ENCODE measurements at regions not wholly inside any gene's neighbourhood (a gene's known extent, or its start where the extent isn't known, plus 50 kb on each side); places are given as distances from the start of the nearest gene placed in this dataset.

DNA sequence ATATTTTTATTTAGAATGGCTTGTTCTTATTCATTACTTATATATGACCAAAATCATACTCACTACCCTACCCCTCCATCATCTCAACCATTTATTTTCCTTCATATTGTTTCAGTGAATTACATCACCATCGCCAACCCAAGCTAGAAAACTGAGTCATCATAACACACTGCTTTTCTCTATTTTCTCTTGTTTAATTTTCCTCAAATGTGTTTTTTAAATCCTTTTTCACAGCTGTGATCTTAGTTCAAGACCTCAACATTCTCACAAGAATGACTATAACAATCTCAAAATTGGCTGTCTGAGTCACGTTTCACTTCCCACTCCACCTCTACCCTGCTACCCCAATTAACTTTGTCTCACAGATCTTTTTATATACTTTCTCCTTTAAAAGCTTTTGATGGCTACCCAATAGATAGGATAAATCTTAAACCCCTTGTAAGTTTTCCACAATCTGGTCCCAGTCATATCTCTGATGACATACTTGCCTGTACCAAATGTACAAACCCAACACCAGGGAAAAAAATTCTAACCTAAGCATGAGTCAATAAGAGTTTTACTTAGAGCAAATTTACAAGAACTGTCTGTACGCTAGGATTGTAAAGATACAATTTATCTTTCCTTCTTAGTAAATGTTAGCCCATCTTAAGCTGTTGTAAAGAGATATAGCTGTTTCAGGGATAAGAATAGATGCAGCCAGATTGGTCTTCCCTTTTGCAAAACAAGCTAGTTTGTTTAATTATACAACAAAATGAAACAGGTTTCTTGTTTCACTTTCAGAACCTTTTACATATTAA, 635.1 kb upstream of the SLC39A10 start:
- intact Hi-C loops (cut with DNase I), result no loop called here
- ATAC-seq, result no peak
- no peaks in the 10 kb centered on the region for H3K27me3 ChIP-seq
- no peaks in the 10 kb centered on the region for H3K4me1 ChIP-seq
- DNase-seq, result no peak
- no peak overlapping the region for H3K4me3 ChIP-seq
- no peaks in the 10 kb centered on the region for H3K36me3 ChIP-seq
- TF ChIP-seq, protein P1, sequence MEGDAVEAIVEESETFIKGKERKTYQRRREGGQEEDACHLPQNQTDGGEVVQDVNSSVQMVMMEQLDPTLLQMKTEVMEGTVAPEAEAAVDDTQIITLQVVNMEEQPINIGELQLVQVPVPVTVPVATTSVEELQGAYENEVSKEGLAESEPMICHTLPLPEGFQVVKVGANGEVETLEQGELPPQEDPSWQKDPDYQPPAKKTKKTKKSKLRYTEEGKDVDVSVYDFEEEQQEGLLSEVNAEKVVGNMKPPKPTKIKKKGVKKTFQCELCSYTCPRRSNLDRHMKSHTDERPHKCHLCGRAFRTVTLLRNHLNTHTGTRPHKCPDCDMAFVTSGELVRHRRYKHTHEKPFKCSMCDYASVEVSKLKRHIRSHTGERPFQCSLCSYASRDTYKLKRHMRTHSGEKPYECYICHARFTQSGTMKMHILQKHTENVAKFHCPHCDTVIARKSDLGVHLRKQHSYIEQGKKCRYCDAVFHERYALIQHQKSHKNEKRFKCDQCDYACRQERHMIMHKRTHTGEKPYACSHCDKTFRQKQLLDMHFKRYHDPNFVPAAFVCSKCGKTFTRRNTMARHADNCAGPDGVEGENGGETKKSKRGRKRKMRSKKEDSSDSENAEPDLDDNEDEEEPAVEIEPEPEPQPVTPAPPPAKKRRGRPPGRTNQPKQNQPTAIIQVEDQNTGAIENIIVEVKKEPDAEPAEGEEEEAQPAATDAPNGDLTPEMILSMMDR (IDR thresholded peaks at IDR 0.05), result no peak
- no peak overlapping the region for H3K27ac ChIP-seq
- H3K9me3 ChIP-seq, result no peaks in the 10 kb centered on the region

DNA sequence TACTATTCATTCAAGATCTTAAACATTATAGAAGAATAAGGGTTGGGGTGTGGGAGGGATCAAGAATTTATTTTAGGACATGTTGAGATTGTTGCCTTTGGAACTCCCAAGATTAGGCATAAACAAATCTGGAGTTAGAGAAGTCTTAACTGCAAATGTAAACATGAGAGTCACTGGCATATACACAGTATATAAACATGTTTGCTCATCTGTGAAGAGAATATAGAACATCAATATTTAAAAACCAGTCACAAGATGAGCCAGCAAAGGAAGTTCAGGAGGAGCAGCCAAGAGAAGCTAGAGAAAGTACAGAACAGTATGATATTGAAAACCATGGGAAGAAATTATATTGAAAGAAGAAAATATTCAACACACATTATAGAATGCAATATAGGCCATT, 638.6 kb upstream of the SLC39A10 start:
- DNase-seq (no peak), ATAC-seq (no peak)
- no peak overlapping the region for H3K4me3 ChIP-seq
- H3K27me3 ChIP-seq, result no peaks in the 10 kb centered on the region
- no peak overlapping the region for H3K27ac ChIP-seq
- no peaks in the 10 kb centered on the region for H3K4me1 ChIP-seq
- intact Hi-C loops (cut with DNase I), result no loop called here
- no peaks in the 10 kb centered on the region for H3K9me3 ChIP-seq
- no peaks in the 10 kb centered on the region for H3K36me3 ChIP-seq
- TF ChIP-seq, protein P1 (IDR thresholded peaks at IDR 0.05), result no peak

DNA sequence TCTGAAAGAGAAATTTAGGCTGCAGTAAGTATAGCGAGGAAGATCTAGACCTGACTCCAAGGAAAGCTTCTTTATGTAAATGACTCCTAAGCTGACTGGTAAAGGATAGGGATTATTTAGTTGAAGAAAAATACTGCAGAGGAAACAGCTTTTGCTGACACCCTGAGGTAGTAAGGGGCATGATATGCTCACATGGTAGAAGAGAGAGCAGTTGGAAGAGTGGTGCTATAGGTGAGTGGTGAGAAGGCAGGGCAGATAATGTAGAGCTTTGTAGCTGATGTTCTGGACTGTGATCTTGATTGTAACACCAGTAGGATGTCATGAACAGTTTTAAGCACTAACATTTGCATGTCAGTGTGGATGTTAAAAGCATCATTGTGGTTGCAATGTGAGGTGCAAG, 639.1 kb upstream of the SLC39A10 start:
- Histone ChIP-seq H3K4me3 (no peak overlapping the region), H3K4me1 (no peaks in the 10 kb centered on the region), H3K9me3 (no peaks in the 10 kb centered on the region), H3K27me3 (no peaks in the 10 kb centered on the region), H3K36me3 (no peaks in the 10 kb centered on the region), H3K27ac (no peak overlapping the region)
- TF ChIP-seq, protein P1 (IDR thresholded peaks at IDR 0.05), result no peak
- no peak for ATAC-seq
- intact Hi-C loops (cut with DNase I), result no loop called here
- DNase-seq, result no peak

DNA sequence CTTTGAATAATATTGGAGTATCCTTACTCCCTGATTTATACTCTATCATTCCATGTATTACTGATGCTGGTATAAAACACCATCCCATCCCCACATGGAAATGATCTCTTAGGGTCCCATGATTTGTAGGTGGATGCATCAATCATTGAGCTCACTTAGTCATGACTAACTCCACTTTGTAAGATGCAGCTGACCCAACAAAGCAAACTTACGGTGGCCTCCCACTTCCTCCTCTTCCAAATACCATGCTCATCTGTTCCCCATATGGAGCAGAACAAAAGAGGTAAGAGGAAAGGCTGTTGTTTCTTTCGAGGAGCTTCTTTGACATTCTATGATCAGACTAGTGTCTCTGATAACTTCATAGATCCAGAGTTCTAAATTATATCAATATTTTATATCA, 640.2 kb upstream of the SLC39A10 start:
- TF ChIP-seq, protein P1 (IDR thresholded peaks at IDR 0.05), result no peak
- DNase-seq (no peak), ATAC-seq (no peak)
- Histone ChIP-seq H3K4me3 (no peak overlapping the region), H3K27me3 (no peaks in the 10 kb centered on the region), H3K27ac (no peak overlapping the region), H3K36me3 (no peaks in the 10 kb centered on the region), H3K9me3 (no peaks in the 10 kb centered on the region), H3K4me1 (no peaks in the 10 kb centered on the region)
- intact Hi-C loops (cut with DNase I), result no loop called here

DNA sequence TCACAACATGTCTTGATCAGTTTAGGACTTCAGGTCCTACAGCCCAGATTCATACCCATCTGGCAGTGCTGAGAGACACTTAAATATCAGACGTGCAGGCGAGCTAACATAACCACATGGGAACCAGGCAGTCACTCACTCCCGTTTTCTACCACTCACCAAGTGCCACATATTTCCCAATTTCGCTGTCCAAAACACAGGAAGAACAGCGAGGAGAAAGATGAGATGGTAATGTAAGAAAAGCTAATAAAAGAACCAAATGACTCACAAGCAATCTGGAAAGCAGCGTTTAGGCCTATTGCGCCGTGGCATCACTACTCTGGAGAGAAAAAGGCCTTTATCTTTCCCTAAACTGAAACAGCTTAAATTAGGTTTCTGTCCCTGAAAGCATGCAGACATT, 647.8 kb upstream of the SLC39A10 start:
- DNase-seq, result no peak
- Histone ChIP-seq H3K27ac (no peak overlapping the region), H3K27me3 (no peaks in the 10 kb centered on the region), H3K36me3 (no peaks in the 10 kb centered on the region), H3K4me3 (no peak overlapping the region), H3K4me1 (no peaks in the 10 kb centered on the region), H3K9me3 (no peaks in the 10 kb centered on the region)
- no peak for ATAC-seq
- intact Hi-C loops (cut with DNase I), result no loop called here
- TF ChIP-seq, protein P1 (IDR thresholded peaks at IDR 0.05), result no peak

All from left lung (tissue), 4 donors.